H1 (cell line): ENCODE measurements at regions not wholly inside any gene's neighbourhood (a gene's known extent, or its start where the extent isn't known, plus 50 kb on each side); places are given as distances from the start of the nearest gene placed in this dataset.

Experiments used
- CTCF ChIA-PET: fragments of 300-600 bp; sonication (Branson Sonifier 250); formaldehyde crosslinking; loops from one replicate; lab custom pipeline; 2021; ENCODE audit not compliant: partially characterized antibody; lab: Charles Lee
- POLR2A ChIA-PET: fragments of 300-600 bp; sonication (Branson Sonifier 250); formaldehyde crosslinking; loops from one replicate; lab custom pipeline; 2021; ENCODE audit warnings: inconsistent platforms; ENCODE audit not compliant: partially characterized antibody; lab: Charles Lee
- DNase-seq, 2 experiments: peaks; one replicate each; pipeline versions ENCODE4 v3.0.0 to v3.0.0-alpha.2; 2010 to 2022; ENCODE audit warnings: low spot score in 2 of 2, low read depth in 1 of 2, mixed read lengths in 1 of 2
- FAIRE-seq: peaks from 2 replicates; lab custom pipeline; 2011; peaks lifted over from hg19 to GRCh38; lab: Jason Lieb, UNC
- H2AFZ ChIP-seq: 2 replicates; pipeline ENCODE4 v1.8.1; 2012; ENCODE audit warnings: low read length, inconsistent platforms
- H2AK5ac ChIP-seq: 2 replicates; pipeline ENCODE4 v1.6.1; 2013; ENCODE audit warnings: low read depth, low read length
- H2BK120ac ChIP-seq: replicated peaks from 2 replicates; pipeline ENCODE3; 2013; ENCODE audit warnings: low read depth, low read length, inconsistent platforms
- H2BK12ac ChIP-seq: 2 replicates; pipeline ENCODE4 v1.6.1; 2013; ENCODE audit warnings: low read depth, low read length
- H2BK15ac ChIP-seq: 2 replicates; pipeline ENCODE4 v1.6.1; 2013; ENCODE audit warnings: low read length
- H2BK20ac ChIP-seq: 2 replicates; pipeline ENCODE4 v1.6.1; 2013; ENCODE audit warnings: low read length
- H2BK5ac ChIP-seq: 2 replicates; pipeline ENCODE4 v1.6.1; 2013; ENCODE audit warnings: low read depth, low read length
- H3K14ac ChIP-seq: 2 replicates; pipeline ENCODE4 v1.6.1; 2013; ENCODE audit warnings: inconsistent platforms; ENCODE audit not compliant: insufficient read length
- H3K18ac ChIP-seq: 2 replicates; pipeline ENCODE4 v1.6.1; 2013; ENCODE audit warnings: low read length; ENCODE audit errors: extremely low read depth
- H3K23ac ChIP-seq: 2 replicates; pipeline ENCODE4 v1.6.1; 2013; ENCODE audit warnings: inconsistent platforms; ENCODE audit not compliant: insufficient read length
- H3K23me2 ChIP-seq: 2 replicates; pipeline ENCODE4 v1.6.1; 2013; ENCODE audit warnings: low read depth, low read length
- H3K27ac ChIP-seq: 2 replicates; pipeline ENCODE4 v1.6.1; 2011; ENCODE audit warnings: low read depth, low read length, inconsistent platforms
- H3K27me3 ChIP-seq, 4 experiments: replicated peaks in 1 of 4; 1 replicate in 1 of 4; 2 replicates in 3 of 4; pipeline versions ENCODE4 v1.6.1 to v1.8.1; 2011 to 2013; ENCODE audit warnings: low read length in 3 of 4, mild to moderate bottlenecking in 3 of 4, inconsistent platforms in 2 of 4, mixed read lengths in 2 of 4, moderate library complexity in 1 of 4; ENCODE audit not compliant: control insufficient read depth in 3 of 4, insufficient read depth in 3 of 4; ENCODE audit errors: extremely low read depth in 1 of 4
- H3K36me3 ChIP-seq, 4 experiments: 2 replicates each; pipeline versions ENCODE4 v1.6.1 to v1.8.1; 2011 to 2013; ENCODE audit warnings: mild to moderate bottlenecking in 4 of 4, low read length in 3 of 4, moderate library complexity in 2 of 4, control low read depth in 1 of 4, inconsistent platforms in 1 of 4; ENCODE audit not compliant: insufficient read depth in 4 of 4, control insufficient read depth in 2 of 4
- H3K4ac ChIP-seq: replicated peaks from 2 replicates; pipeline ENCODE3; 2013; ENCODE audit warnings: low read length, low read depth, mixed read lengths, inconsistent platforms; ENCODE audit not compliant: insufficient read length
- H3K4me1 ChIP-seq, 4 experiments: replicated peaks in 1 of 4; 1 replicate in 1 of 4; 2 replicates in 3 of 4; pipeline versions ENCODE4 v1.6.1 to v1.8.1; 2011 to 2013; ENCODE audit warnings: low read length in 3 of 4, inconsistent platforms in 2 of 4, mixed read lengths in 1 of 4; ENCODE audit not compliant: insufficient read depth in 4 of 4, control insufficient read depth in 3 of 4
- H3K4me2 ChIP-seq, 2 experiments: 2 replicates each; pipeline versions ENCODE4 v1.6.1 to v1.8.1; 2011 to 2013; ENCODE audit warnings: low read depth in 2 of 2, low read length in 2 of 2, control low read depth in 1 of 2, inconsistent platforms in 1 of 2, mild to moderate bottlenecking in 1 of 2; ENCODE audit not compliant: insufficient read depth in 1 of 2
- H3K4me3 ChIP-seq, 4 experiments: fragments of 200-600, 300-600 bp in 1 of 4; sonication (generic), shearing (Covaris generic), sonication (Bioruptor Twin) in 1 of 4; 2 replicates each; pipeline versions ENCODE4 v1.5.1 to v1.8.1; 2011 to 2016; ENCODE audit warnings: low read length in 4 of 4, low read depth in 3 of 4, control low read depth in 2 of 4, inconsistent platforms in 2 of 4, mild to moderate bottlenecking in 2 of 4, mixed read lengths in 1 of 4, moderate library complexity in 1 of 4; ENCODE audit not compliant: insufficient read depth in 2 of 4; ENCODE audit errors: extremely low read depth in 1 of 4
- H3K56ac ChIP-seq: replicated peaks from 2 replicates; pipeline ENCODE3; 2013; ENCODE audit warnings: low read depth, mild to moderate bottlenecking, mixed read lengths, low read length, inconsistent platforms; ENCODE audit not compliant: insufficient read length
- H3K79me1 ChIP-seq: 2 replicates; pipeline ENCODE4 v1.6.1; 2013; ENCODE audit warnings: low read depth, low read length, control low read depth
- H3K79me2 ChIP-seq, 2 experiments: 2 replicates each; pipeline versions ENCODE4 v1.6.1 to v1.8.1; 2012 to 2013; ENCODE audit warnings: low read length in 2 of 2, mild to moderate bottlenecking in 2 of 2, inconsistent platforms in 1 of 2; ENCODE audit not compliant: insufficient read depth in 2 of 2, control insufficient read depth in 1 of 2
- H3K9ac ChIP-seq, 4 experiments: replicated peaks in 1 of 4; 1 replicate in 1 of 4; 2 replicates in 3 of 4; pipeline versions ENCODE4 v1.6.1 to v1.8.1; 2011 to 2013; ENCODE audit warnings: low read depth in 3 of 4, low read length in 3 of 4, control low read depth in 2 of 4, mild to moderate bottlenecking in 2 of 4, moderate library complexity in 2 of 4, inconsistent platforms in 1 of 4; ENCODE audit errors: extremely low read depth in 1 of 4
- H3K9me3 ChIP-seq, 2 experiments: 2 replicates each; pipeline versions ENCODE4 v1.6.1 to v1.8.1; 2012 to 2013; ENCODE audit warnings: mild to moderate bottlenecking in 2 of 2, moderate library complexity in 2 of 2, control low read depth in 1 of 2, inconsistent platforms in 1 of 2, low read depth in 1 of 2, low read length in 1 of 2, mixed read lengths in 1 of 2; ENCODE audit not compliant: insufficient read depth in 2 of 2
- H4K20me1 ChIP-seq, 2 experiments: replicated peaks in 1 of 2; 2 replicates each; pipeline versions ENCODE3 to v1.8.1; 2011 to 2013; ENCODE audit warnings: inconsistent platforms in 2 of 2, low read length in 2 of 2, mild to moderate bottlenecking in 1 of 2; ENCODE audit not compliant: insufficient read depth in 2 of 2, control insufficient read depth in 1 of 2
- H4K5ac ChIP-seq: 2 replicates; pipeline ENCODE4 v1.6.1; 2013; ENCODE audit warnings: low read length, low read depth, mixed read lengths, inconsistent platforms; ENCODE audit not compliant: insufficient read length
- H4K8ac ChIP-seq: 2 replicates; pipeline ENCODE4 v1.8.0; 2013; ENCODE audit warnings: mild to moderate bottlenecking, moderate library complexity, low read length, inconsistent platforms; ENCODE audit not compliant: insufficient read depth; ENCODE audit errors: extremely low read depth
- H4K91ac ChIP-seq: replicated peaks from 2 replicates; pipeline ENCODE3; 2013; ENCODE audit warnings: low read length, mixed read lengths, inconsistent platforms; ENCODE audit not compliant: insufficient read length
- CBX5 ChIP-seq: fragments of 300-800, 300-1000 bp; sonication (generic); IDR thresholded peaks from 2 replicates; pipeline ENCODE4 v1.7.1; 2016; ENCODE audit warnings: antibody characterized with exemption, low read length, low read depth
- CEBPB ChIP-seq: IDR thresholded peaks from 2 replicates; pipeline ENCODE4 v1.6.1; 2012; ENCODE audit warnings: low read depth, low read length
- EZH2 ChIP-seq: fragments of 200-600 bp; sonication (generic); IDR thresholded peaks from 2 replicates; pipeline ENCODE4 v1.7.1; 2012; ENCODE audit warnings: low read depth, mild to moderate bottlenecking, moderate library complexity, low read length, inconsistent platforms; ENCODE audit not compliant: severe bottlenecking
- FOSL1 ChIP-seq: IDR thresholded peaks from 2 replicates; pipeline ENCODE4 v1.6.1; 2011; ENCODE audit warnings: mild to moderate bottlenecking, low read depth, low read length, moderate library complexity; ENCODE audit not compliant: insufficient read depth
- JUND ChIP-seq: IDR thresholded peaks from 2 replicates; pipeline ENCODE4 v1.6.1; 2011; ENCODE audit warnings: mild to moderate bottlenecking, improper control_type of control experiment, low read length
- KDM4A ChIP-seq: IDR thresholded peaks from one replicate; pipeline ENCODE4 v1.7.1; 2012; ENCODE audit warnings: low read depth, mild to moderate bottlenecking, moderate library complexity, low read length, inconsistent platforms; ENCODE audit not compliant: severe bottlenecking
- MAFK ChIP-seq: IDR thresholded peaks from 2 replicates; pipeline ENCODE4 v1.6.1; 2012; ENCODE audit warnings: low read depth, mild to moderate bottlenecking, improper control_type of control experiment, low read length
- NRF1 ChIP-seq: IDR thresholded peaks from 2 replicates; pipeline ENCODE4 v1.6.1; 2011; ENCODE audit warnings: mild to moderate bottlenecking, low read depth, low read length, improper control_type of control experiment
- POLR2AphosphoS5 ChIP-seq: IDR thresholded peaks from 2 replicates; pipeline ENCODE4 v1.6.1; 2011; ENCODE audit warnings: low read depth, low read length
- POU5F1 ChIP-seq: IDR thresholded peaks from 2 replicates; pipeline ENCODE4 v1.6.1; 2011; ENCODE audit warnings: low read depth, mild to moderate bottlenecking, low read length, moderate library complexity
- RFX5 ChIP-seq: IDR thresholded peaks from 2 replicates; pipeline ENCODE4 v1.6.1; 2011; ENCODE audit warnings: low read depth, low read length, improper control_type of control experiment, borderline replicate concordance
- SP4 ChIP-seq: IDR thresholded peaks from 2 replicates; pipeline ENCODE4 v1.6.1; 2012; ENCODE audit warnings: low read length, inconsistent platforms
- WGBS, 2 experiments: shearing (Covaris generic) in 1 of 2; methylation state at CpG; one replicate each; pipeline versions ENCODE4 v1.1.6 to v1.1.7; 2013 to 2015; ENCODE audit warnings: low lambda C conversion rate in 2 of 2, mixed read lengths in 2 of 2, inconsistent platforms in 1 of 2, low coverage in 1 of 2, missing lambda C conversion rate in 1 of 2; ENCODE audit not compliant: insufficient replicate concordance in 2 of 2, insufficient coverage in 1 of 2, insufficient read length in 1 of 2; ENCODE audit errors: extremely low coverage in 1 of 2, missing lambda C conversion rate in 1 of 2; 5-methylcytosine and 5-hydroxymethylcytosine counted together
- TF ChIP-seq, protein P1 (sequence below), 3 experiments: IDR thresholded peaks; 1 replicate in 2 of 3; 2 replicates in 1 of 3; pipeline versions ENCODE4 v1.5.1 to v1.6.1; 2011; ENCODE audit warnings: low read length in 3 of 3, mild to moderate bottlenecking in 3 of 3, inconsistent platforms in 2 of 3, low read depth in 1 of 3, moderate library complexity in 1 of 3; ENCODE audit not compliant: insufficient read depth in 1 of 3; ENCODE audit errors: control extremely low read depth in 1 of 3

DNA sequence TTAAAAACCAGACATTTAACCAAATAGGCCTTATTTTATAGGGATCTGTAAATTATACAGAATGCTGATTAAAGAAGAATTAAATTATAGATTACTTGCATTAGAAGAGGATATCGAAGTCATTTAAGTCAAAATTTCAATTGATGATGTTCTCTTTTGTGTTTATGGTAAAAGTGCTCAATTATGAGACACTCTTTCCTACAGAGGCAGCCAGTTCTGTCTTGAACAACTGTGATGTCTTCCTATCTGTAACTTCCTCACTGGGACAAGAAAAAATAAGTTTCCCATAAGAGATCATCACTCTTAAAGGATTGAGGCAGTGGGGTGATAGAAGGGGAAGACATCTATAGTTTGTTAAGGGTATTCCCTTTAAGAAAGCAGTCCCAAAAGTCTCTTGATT, 613.5 kb downstream of the INSC start:
- Histone ChIP-seq H3K9ac (no peak overlapping the region), H3K36me3 (no peaks in the 10 kb centered on the region), H2BK5ac (no peak overlapping the region), H3K4me2 (no peak overlapping the region), H3K4me3 (no peak overlapping the region), H2AFZ (no peak overlapping the region), H3K79me2 (no peaks in the 10 kb centered on the region), H4K8ac (no peak overlapping the region), H3K4ac (no peak overlapping the region), H4K91ac (no peak overlapping the region), H3K27me3 (no peaks in the 10 kb centered on the region), H3K4me1 (peaks cover 0 to 5% (median 3%) of the 10 kb centered on the region in 4 experiments; a peak in 2 of 7 replicates), H2BK20ac (no peak overlapping the region), H3K23me2 (no peaks in the 10 kb centered on the region), H2BK15ac (no peak overlapping the region), H2BK120ac (no peak overlapping the region), H2BK12ac (no peak overlapping the region), H3K27ac (no peak overlapping the region), H3K9me3 (no peaks in the 10 kb centered on the region), H4K5ac (no peak overlapping the region), H2AK5ac (no peak overlapping the region), H3K23ac (no peak overlapping the region), H3K18ac (no peak overlapping the region), H3K79me1 (no peaks in the 10 kb centered on the region), H3K56ac (no peak overlapping the region), H4K20me1 (no peaks in the 10 kb centered on the region), H3K14ac (no peak overlapping the region)
- WGBS, 2 experiments, result 91% methylated on average over 1 of the region's 1 CpG; no CpG with 5 or more reads in 1 of the 2 experiments
- TF ChIP-seq JUND (no peak), CBX5 (no peak), SP4 (no peak), MAFK (no peak), POU5F1 (no peak), CEBPB (no peak), POLR2AphosphoS5 (no peak), RFX5 (no peak), KDM4A (no peak), NRF1 (no peak), EZH2 (no peak), FOSL1 (no peak)
- TF ChIP-seq, protein P1, sequence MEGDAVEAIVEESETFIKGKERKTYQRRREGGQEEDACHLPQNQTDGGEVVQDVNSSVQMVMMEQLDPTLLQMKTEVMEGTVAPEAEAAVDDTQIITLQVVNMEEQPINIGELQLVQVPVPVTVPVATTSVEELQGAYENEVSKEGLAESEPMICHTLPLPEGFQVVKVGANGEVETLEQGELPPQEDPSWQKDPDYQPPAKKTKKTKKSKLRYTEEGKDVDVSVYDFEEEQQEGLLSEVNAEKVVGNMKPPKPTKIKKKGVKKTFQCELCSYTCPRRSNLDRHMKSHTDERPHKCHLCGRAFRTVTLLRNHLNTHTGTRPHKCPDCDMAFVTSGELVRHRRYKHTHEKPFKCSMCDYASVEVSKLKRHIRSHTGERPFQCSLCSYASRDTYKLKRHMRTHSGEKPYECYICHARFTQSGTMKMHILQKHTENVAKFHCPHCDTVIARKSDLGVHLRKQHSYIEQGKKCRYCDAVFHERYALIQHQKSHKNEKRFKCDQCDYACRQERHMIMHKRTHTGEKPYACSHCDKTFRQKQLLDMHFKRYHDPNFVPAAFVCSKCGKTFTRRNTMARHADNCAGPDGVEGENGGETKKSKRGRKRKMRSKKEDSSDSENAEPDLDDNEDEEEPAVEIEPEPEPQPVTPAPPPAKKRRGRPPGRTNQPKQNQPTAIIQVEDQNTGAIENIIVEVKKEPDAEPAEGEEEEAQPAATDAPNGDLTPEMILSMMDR (IDR thresholded peaks at IDR 0.05; ENCODE audit: control extremely low read depth in 1 of 3, insufficient read depth in 1 of 3, low read depth in 1 of 3, low read length in 3 of 3), result no peak
- POLR2A ChIA-PET, result no interaction called here
- DNase-seq (no peak), FAIRE-seq (no peak)
- CTCF ChIA-PET, result interaction anchor here (0.7 kb wide), 1 partner anchor 54 kb away, joined by 3 read pairs; no protein-coding TSS in a partner anchor
